NOMO-1 (cell line): ENCODE measurements at regions not wholly inside any gene's neighbourhood (a gene's known extent, or its start where the extent isn't known, plus 50 kb on each side); places are given as distances from the start of the nearest gene placed in this dataset.
"Not testable (repeated sequence)": the region's sequence is repeated elsewhere in the genome, so short reads cannot be mapped to it uniquely, and the experiment has no call there.

Source experiments
- DNase-seq, 2 experiments: peaks; one replicate each; lab custom pipeline; 2025; ENCODE audit not compliant: unreplicated experiment in 2 of 2; lab: John Stamatoyannopoulos, UW

GRCh38 chr6:153302133-153302532 is 171.1 kb upstream of the RGS17 start:
- no peak for DNase-seq

- no peak for DNase-seq
Measured at GRCh38 chr6:153301602-153302001, 170.5 kb upstream of the RGS17 start.

- DNase-seq = not testable (repeated sequence)
Measured at GRCh38 chr6:153282456-153282855, 151.4 kb upstream of the RGS17 start.

- no peak for DNase-seq
Measured at GRCh38 chr6:153275997-153276396, 144.9 kb upstream of the RGS17 start.

- DNase-seq = no peak
Measured at GRCh38 chr6:153272201-153272980, 141.3 kb upstream of the RGS17 start.

GRCh38 chr6:153263489-153263888 is 132.4 kb upstream of the RGS17 start:
- DNase-seq = no peak

GRCh38 chr6:153251326-153251725 is 120.2 kb upstream of the RGS17 start:
- no peak for DNase-seq

- DNase-seq = no peak
Measured at GRCh38 chr6:153237670-153238069, 106.6 kb upstream of the RGS17 start.

- DNase-seq = peak in 1 of 2 experiments; percentile 6
Measured at GRCh38 chr6:153231048-153231646, 100.1 kb upstream of the RGS17 start.

- DNase-seq = no peak
Measured at GRCh38 chr6:153218184-153218792, 87.2 kb upstream of the RGS17 start.

GRCh38 chr6:153216789-153217188 is 85.7 kb upstream of the RGS17 start:
- no peak for DNase-seq

GRCh38 chr6:153215242-153215641 is 84.2 kb upstream of the RGS17 start:
- no peak for DNase-seq

- DNase-seq = no peak
Measured at GRCh38 chr6:153214436-153214835, 83.4 kb upstream of the RGS17 start.

GRCh38 chr6:153210083-153210482 is 79.0 kb upstream of the RGS17 start:
- DNase-seq = peak; percentile 7 to 56

- DNase-seq = no peak
Measured at GRCh38 chr6:153208706-153209105, 77.6 kb upstream of the RGS17 start.

GRCh38 chr6:153207617-153208016 is 76.5 kb upstream of the RGS17 start:
- DNase-seq = no peak

GRCh38 chr6:153207006-153207405 is 75.9 kb upstream of the RGS17 start:
- no peak for DNase-seq

GRCh38 chr6:153192943-153193885 is 62.1 kb upstream of the RGS17 start:
- DNase-seq = no peak

GRCh38 chr6:153183925-153184324 is 52.8 kb upstream of the RGS17 start:
- DNase-seq = no peak
